ENCODE measurements at regions not wholly inside any gene's neighbourhood (a gene's known extent, or its start where the extent isn't known, plus 50 kb on each side); places are given as distances from the start of the nearest gene placed in this dataset.

DNA sequence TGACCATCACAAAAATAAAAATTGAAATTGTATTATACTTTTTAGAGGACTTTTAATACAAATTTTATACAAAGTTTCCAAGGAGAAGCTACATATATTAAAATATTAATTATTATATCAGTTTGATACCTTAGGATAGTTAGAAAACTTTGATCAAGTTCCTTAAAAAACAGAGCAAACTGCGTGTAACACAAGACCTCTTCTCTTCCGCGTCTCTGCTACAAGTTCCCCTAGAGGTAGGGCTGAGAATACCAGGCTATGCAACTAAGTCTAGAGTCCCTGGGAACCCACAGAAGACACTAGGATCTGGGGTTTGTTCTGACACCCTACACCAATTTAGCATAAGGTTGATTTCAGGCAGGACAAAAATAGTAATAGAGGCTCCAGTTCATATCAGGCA lies 319.0 kb downstream of the FOXG1 start:
- no peak for DNase-seq (ENCODE audit: extremely low read depth in 1 of 11, low read depth in 9 of 11, low spot score in 4 of 11)

GRCh38 chr14:29089849-29090248 lies 323.3 kb downstream of the FOXG1 start:
- no peak for DNase-seq (ENCODE audit: extremely low read depth in 1 of 11, low read depth in 9 of 11, low spot score in 4 of 11)

DNA sequence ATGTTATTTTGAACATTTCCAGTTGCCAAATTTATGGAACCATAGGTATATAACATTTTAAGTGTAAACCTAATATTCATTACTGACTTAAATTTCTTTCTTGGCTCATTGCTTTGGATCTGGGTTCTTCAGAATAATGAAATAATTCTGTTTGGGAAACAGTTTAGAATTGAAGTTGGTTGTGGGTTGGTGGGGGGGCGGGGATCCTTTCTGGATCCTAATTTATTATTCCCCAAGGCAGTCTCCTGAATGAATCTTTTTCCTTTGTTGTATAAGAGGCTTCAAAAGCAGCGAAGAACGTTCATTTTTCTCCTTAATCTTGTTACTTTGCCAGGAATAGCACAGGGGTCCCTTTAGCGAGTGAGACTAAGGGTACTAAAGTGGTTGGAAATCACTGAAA lies 325.5 kb downstream of the FOXG1 start:
- DNase-seq (ENCODE audit: extremely low read depth in 1 of 11, low read depth in 9 of 11, low spot score in 4 of 11) = no peak

GRCh38 chr14:29097476-29097875 lies 330.9 kb downstream of the FOXG1 start:
- DNase-seq (ENCODE audit: extremely low read depth in 1 of 11, low read depth in 9 of 11, low spot score in 4 of 11) = no peak

GRCh38 chr14:29098656-29099055 lies 332.1 kb downstream of the FOXG1 start:
- no peak for DNase-seq (ENCODE audit: extremely low read depth in 1 of 11, low read depth in 9 of 11, low spot score in 4 of 11)

GRCh38 chr14:29102266-29102665 lies 335.7 kb downstream of the FOXG1 start:
- no peak for DNase-seq (ENCODE audit: extremely low read depth in 1 of 11, low read depth in 9 of 11, low spot score in 4 of 11)

GRCh38 chr14:29102996-29103395 lies 336.4 kb downstream of the FOXG1 start:
- DNase-seq (ENCODE audit: extremely low read depth in 1 of 11, low read depth in 9 of 11, low spot score in 4 of 11) = no peak

- DNase-seq (ENCODE audit: extremely low read depth in 1 of 11, low read depth in 9 of 11, low spot score in 4 of 11) = no peak
Measured at GRCh38 chr14:29108908-29109307, 342.3 kb downstream of the FOXG1 start.

- DNase-seq (ENCODE audit: extremely low read depth in 1 of 11, low read depth in 9 of 11, low spot score in 4 of 11) = no peak
Measured at GRCh38 chr14:29109589-29109988, 343.0 kb downstream of the FOXG1 start.

DNA sequence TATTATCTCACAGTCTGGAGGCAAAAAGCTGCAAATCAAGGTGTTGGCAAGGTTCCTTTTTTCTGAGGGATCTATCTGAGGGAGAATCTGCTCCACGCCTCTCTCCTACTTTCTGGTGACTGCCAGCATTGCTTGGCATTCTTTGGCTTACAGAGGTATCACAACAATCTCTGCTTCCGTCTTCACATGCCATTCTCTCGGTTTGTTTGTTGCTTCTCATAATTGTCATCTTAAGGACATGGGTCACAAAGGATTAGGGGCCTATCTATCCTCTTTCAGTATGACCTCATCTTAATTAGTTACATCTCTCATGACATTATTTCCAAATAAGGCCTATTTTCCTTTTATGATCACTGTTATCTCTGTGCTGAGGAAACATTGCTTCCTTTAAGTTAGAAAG lies 345.0 kb downstream of the FOXG1 start:
- DNase-seq (ENCODE audit: extremely low read depth in 1 of 11, low read depth in 9 of 11, low spot score in 4 of 11) = no peak

DNA sequence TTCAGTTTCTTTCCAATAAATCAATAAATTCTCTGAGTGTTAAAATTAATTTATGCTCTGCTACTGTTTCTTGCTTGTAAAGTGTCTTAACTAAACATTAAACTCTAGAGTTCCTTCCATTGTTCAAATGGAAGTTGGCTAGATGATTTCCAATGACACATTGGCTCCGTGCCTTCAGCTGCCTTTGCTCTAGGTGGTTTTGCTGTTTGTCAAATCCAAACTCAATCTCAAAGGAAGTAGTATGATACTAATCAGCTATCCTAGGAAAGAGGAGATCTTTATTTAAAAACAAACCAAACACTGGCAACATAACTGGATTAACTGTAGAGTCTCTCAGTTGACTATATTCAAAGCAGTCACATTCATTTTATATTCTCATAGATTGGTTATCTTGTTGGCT lies 356.4 kb downstream of the FOXG1 start:
- DNase-seq (ENCODE audit: extremely low read depth in 1 of 11, low read depth in 9 of 11, low spot score in 4 of 11) = no peak

- DNase-seq (ENCODE audit: extremely low read depth in 1 of 11, low read depth in 9 of 11, low spot score in 4 of 11) = no peak
Measured at GRCh38 chr14:29126361-29126760, 359.8 kb downstream of the FOXG1 start.

DNA sequence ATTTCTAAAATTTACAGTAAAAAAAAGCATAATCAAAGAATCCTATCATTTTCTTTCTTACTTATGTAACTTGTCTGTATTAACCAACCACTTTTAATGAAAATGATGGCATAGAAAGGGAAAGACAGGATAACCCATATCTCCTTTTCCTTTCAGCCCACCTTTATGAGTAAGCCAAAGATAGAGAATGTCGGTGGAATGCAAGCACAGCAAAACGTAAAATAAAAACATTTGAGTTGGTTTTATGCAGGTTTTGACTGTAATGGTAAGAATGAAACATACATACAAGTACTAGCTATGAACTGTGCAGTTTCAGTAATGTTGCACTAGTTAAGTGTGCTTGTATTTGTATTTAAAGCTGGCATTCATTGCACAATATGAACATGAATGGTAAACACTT lies 360.3 kb downstream of the FOXG1 start:
- DNase-seq (ENCODE audit: extremely low read depth in 1 of 11, low read depth in 9 of 11, low spot score in 4 of 11) = no peak

GRCh38 chr14:29140016-29140415 lies 373.4 kb downstream of the FOXG1 start:
- no peak for DNase-seq (ENCODE audit: extremely low read depth in 1 of 11, low read depth in 9 of 11, low spot score in 4 of 11)

DNA sequence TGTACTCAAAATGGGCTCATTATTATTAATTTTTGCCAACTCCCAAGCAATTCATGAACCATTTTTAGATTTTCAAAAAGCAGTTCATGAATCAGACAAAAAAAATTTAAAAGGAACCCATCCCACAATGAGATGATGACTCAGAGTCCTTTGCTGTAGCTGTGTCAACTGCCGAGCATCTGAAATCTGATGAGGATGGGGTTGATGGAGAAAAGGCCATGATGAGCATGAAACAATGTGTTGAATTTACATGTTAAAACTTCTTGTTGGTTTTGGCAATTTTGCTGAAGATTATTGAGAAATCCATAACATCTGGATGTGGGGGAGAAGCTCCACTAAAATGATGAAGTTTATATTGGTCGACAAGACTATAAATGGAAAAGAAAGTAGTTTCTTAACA lies 378.0 kb downstream of the FOXG1 start:
- no peak for DNase-seq (ENCODE audit: extremely low read depth in 1 of 11, low read depth in 9 of 11, low spot score in 4 of 11)

GRCh38 chr14:29148221-29148620 lies 381.6 kb downstream of the FOXG1 start:
- DNase-seq (ENCODE audit: extremely low read depth in 1 of 11, low read depth in 9 of 11, low spot score in 4 of 11) = no peak

- DNase-seq (ENCODE audit: extremely low read depth in 1 of 11, low read depth in 9 of 11, low spot score in 4 of 11) = no peak
Measured at GRCh38 chr14:29149798-29150197, 383.2 kb downstream of the FOXG1 start.

- no peak for DNase-seq (ENCODE audit: extremely low read depth in 1 of 11, low read depth in 9 of 11, low spot score in 4 of 11)
Measured at GRCh38 chr14:29150659-29151058, 384.1 kb downstream of the FOXG1 start.

DNA sequence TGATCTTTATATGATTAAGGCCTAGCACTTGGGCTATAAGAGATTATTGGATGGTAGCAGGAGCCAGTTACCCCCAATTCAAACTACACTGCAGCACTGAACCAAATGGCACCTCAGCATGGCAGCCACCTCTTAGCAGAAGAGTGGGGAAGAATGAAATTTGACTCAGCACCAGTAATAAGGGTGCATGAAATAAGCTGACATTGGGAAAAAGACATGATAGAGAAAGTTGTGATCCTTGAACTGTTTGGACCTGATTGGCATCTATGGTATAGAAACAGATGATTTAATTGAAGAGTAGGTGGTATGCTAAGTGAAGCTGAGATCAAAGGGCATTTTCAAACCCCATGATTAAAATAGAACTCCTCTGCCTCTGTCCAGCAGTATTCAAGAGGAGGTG lies 389.5 kb downstream of the FOXG1 start:
- DNase-seq (ENCODE audit: extremely low read depth in 1 of 11, low read depth in 9 of 11, low spot score in 4 of 11) = no peak

DNA sequence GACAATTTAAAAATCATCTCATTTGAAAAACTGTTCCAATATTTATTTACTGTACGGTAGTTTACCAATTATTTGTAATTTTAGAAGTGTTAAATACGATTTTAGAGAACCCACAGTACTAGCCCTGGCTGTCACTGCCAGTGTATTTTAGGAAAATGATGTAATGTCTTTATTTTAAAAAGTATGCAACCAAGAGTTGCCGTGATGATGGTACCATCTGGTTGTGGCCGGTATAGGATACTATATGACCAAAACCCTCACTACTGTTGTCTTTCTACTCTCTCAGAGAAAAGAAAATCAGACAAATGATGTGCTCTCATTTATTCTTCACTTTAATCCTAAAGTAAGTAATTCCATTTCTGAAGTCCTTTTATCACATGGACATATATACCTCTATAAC lies 395.0 kb downstream of the FOXG1 start:
- no peak for DNase-seq (ENCODE audit: extremely low read depth in 1 of 11, low read depth in 9 of 11, low spot score in 4 of 11)

DNA sequence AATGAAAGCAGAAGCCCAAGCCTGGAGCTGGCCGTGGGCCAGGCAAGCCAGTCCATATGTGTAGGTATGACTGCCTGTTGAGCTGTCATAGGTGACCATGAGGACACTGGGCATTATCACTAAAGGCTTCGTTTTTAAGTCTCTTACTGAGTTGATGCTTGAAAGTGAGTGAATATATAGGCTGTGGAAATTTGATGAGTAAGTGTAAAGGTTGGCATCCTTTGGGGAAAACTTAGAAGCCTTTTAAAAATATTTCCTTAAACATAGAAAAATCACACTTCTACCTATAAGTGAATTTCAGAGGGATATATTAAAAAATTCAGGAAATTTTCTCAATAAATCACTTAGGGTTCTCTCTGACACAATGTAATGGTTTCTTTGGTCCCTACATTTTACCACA lies 396.5 kb downstream of the FOXG1 start:
- DNase-seq (ENCODE audit: extremely low read depth in 1 of 11, low read depth in 9 of 11, low spot score in 4 of 11) = no peak

DNA sequence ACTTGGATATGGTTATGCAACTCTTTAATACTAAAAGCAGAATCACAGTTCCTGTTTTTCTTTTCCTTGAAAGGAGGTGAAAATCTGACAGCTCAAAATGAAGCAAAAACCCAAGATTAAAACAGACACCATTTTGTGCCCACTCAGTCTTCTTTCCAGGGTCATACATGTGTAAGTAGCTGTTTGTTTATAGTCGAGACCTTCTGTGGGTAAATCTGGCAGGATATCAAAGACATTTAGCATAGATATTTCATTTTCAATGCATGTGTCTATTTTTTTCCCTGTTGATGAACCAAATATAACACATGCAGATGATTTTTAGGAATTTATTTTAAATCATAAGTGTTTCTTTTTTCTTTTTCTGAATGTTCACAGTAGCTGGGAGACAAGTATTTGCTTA lies 398.8 kb downstream of the FOXG1 start:
- DNase-seq (ENCODE audit: extremely low read depth in 1 of 11, low read depth in 9 of 11, low spot score in 4 of 11) = no peak
